H1 (cell line): ENCODE measurements at regions not wholly inside any gene's neighbourhood (a gene's known extent, or its start where the extent isn't known, plus 50 kb on each side); places are given as distances from the start of the nearest gene placed in this dataset.

Experiments
- BCL11A ChIP-seq, 2 experiments: IDR thresholded peaks; one replicate each; pipeline ENCODE4 v1.6.1; 2011; ENCODE audit warnings: low read depth in 2 of 2, low read length in 2 of 2, mild to moderate bottlenecking in 2 of 2
- CBX5 ChIP-seq: fragments of 300-800, 300-1000 bp; sonication (generic); IDR thresholded peaks from 2 replicates; pipeline ENCODE4 v1.7.1; 2016; ENCODE audit warnings: antibody characterized with exemption, low read length, low read depth
- EP300 ChIP-seq, 2 experiments: IDR thresholded peaks; 1 replicate in 1 of 2; 2 replicates in 1 of 2; pipeline ENCODE4 v1.6.1; 2011 to 2012; ENCODE audit warnings: low read depth in 2 of 2, low read length in 2 of 2, mild to moderate bottlenecking in 2 of 2, borderline replicate concordance in 1 of 2, inconsistent platforms in 1 of 2, moderate library complexity in 1 of 2
- RBBP5 ChIP-seq: IDR thresholded peaks from 2 replicates; pipeline ENCODE4 v1.7.1; 2012; ENCODE audit warnings: low read depth, mild to moderate bottlenecking, inconsistent platforms, low read length, moderate library complexity, borderline replicate concordance
- SP1 ChIP-seq: IDR thresholded peaks from 2 replicates; pipeline ENCODE4 v1.6.1; 2011; ENCODE audit warnings: low read depth, low read length
- SP2 ChIP-seq: IDR thresholded peaks from 2 replicates; pipeline ENCODE4 v1.6.1; 2012; ENCODE audit warnings: mild to moderate bottlenecking, low read length, inconsistent platforms
- SP4 ChIP-seq: IDR thresholded peaks from 2 replicates; pipeline ENCODE4 v1.6.1; 2012; ENCODE audit warnings: low read length, inconsistent platforms
- YY1 ChIP-seq: IDR thresholded peaks from 2 replicates; pipeline ENCODE4 v1.6.1; 2011; ENCODE audit warnings: low read depth, mild to moderate bottlenecking, low read length
- TF ChIP-seq, protein P1 (sequence below), 3 experiments: IDR thresholded peaks; 1 replicate in 2 of 3; 2 replicates in 1 of 3; pipeline versions ENCODE4 v1.5.1 to v1.6.1; 2011; ENCODE audit warnings: low read length in 3 of 3, mild to moderate bottlenecking in 3 of 3, inconsistent platforms in 2 of 3, low read depth in 1 of 3, moderate library complexity in 1 of 3; ENCODE audit not compliant: insufficient read depth in 1 of 3; ENCODE audit errors: control extremely low read depth in 1 of 3

DNA sequence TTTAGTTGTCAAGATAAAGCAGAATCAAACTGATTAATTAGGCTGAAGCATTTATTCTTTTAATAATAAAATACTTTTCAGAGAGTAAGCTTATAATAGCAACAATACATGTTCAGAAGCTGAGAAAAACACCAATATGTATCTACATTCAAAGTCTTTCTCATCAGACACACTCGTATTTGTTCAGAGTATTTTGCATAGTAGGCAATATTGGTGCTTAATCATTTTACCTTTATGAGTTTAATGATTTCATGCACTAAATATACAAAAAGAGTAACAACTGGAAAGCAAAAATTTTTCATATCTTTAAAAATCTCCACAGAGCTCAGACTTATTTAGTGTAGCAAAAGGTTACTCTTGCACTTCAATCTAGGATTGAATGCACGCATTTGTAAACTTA lies 313.9 kb downstream of the ZEB2 start (continued):
- TF ChIP-seq, protein P1, sequence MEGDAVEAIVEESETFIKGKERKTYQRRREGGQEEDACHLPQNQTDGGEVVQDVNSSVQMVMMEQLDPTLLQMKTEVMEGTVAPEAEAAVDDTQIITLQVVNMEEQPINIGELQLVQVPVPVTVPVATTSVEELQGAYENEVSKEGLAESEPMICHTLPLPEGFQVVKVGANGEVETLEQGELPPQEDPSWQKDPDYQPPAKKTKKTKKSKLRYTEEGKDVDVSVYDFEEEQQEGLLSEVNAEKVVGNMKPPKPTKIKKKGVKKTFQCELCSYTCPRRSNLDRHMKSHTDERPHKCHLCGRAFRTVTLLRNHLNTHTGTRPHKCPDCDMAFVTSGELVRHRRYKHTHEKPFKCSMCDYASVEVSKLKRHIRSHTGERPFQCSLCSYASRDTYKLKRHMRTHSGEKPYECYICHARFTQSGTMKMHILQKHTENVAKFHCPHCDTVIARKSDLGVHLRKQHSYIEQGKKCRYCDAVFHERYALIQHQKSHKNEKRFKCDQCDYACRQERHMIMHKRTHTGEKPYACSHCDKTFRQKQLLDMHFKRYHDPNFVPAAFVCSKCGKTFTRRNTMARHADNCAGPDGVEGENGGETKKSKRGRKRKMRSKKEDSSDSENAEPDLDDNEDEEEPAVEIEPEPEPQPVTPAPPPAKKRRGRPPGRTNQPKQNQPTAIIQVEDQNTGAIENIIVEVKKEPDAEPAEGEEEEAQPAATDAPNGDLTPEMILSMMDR (IDR thresholded peaks at IDR 0.05; ENCODE audit: control extremely low read depth in 1 of 3, insufficient read depth in 1 of 3, low read depth in 1 of 3, low read length in 3 of 3) = no peak
- TF ChIP-seq SP1 (no peak), SP4 (no peak), EP300 (IDR thresholded peaks at IDR 0.05; ENCODE audit: borderline replicate concordance in 1 of 2, low read depth in 2 of 2, low read length in 2 of 2) (no peak), RBBP5 (no peak), YY1 (no peak), BCL11A (IDR thresholded peaks at IDR 0.05; ENCODE audit: low read depth in 2 of 2, low read length in 2 of 2) (no peak), CBX5 (no peak), SP2 (no peak)
